ENCODE measurements at regions not wholly inside any gene's neighbourhood (a gene's known extent, or its start where the extent isn't known, plus 50 kb on each side); places are given as distances from the start of the nearest gene placed in this dataset.

DNA sequence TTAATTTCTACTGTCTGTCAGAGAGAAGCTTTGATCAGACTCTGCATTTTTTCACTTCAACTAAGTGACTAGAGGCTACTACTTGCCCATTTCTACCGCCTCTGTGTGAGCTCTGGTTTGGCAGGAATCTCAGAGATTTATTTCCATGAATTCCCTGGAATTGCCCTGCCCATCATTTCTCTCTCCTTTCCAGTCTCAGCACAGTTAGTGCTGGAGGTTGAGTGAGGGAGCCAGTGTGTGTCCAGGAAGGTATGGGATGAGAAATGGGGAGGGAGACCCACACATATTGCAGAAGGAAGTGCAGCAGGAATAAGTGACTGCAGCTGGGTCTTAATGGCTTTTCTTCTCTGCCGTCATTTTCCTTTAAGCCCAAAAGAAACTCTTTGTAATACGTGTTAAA lies 443.1 kb upstream of the ZNF462 start:
- WGBS, 2 donors = 51 to 70% methylated on average over 3 of the region's 3 CpGs

DNA sequence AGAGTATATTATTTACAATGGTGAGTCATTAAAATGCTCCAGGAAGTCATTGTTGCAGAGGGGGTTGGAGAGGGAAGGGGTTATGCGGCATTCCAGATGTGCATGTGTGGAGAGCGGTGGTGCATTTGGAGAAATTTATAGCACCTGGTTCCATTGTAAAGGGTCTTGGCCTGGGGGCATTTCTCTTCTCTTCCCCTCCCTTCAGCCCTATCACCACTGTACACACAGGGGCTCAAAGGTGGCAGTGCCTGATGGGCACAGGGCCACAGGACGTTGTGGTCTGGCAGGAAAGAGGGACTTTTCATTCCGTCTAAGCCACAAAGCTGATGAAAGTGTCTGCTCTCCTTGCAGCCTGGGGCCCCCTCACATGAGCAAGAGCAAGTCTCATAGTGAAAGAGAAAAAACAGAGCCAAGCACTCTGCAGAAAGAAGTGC lies 442.4 kb upstream of the ZNF462 start:
- H3K27me3 ChIP-seq = no peaks in the 10 kb centered on the region
- H3K4me1 ChIP-seq = no peaks in the 10 kb centered on the region
- H3K36me3 ChIP-seq = no peaks in the 10 kb centered on the region
- no peak overlapping the region for H3K4me3 ChIP-seq
- no peak overlapping the region for H3K27ac ChIP-seq
- TF ChIP-seq EP300 (IDR thresholded peaks at IDR 0.05) (no peak), POLR2A (IDR thresholded peaks at IDR 0.05) (no peak)
- TF ChIP-seq, protein P1, sequence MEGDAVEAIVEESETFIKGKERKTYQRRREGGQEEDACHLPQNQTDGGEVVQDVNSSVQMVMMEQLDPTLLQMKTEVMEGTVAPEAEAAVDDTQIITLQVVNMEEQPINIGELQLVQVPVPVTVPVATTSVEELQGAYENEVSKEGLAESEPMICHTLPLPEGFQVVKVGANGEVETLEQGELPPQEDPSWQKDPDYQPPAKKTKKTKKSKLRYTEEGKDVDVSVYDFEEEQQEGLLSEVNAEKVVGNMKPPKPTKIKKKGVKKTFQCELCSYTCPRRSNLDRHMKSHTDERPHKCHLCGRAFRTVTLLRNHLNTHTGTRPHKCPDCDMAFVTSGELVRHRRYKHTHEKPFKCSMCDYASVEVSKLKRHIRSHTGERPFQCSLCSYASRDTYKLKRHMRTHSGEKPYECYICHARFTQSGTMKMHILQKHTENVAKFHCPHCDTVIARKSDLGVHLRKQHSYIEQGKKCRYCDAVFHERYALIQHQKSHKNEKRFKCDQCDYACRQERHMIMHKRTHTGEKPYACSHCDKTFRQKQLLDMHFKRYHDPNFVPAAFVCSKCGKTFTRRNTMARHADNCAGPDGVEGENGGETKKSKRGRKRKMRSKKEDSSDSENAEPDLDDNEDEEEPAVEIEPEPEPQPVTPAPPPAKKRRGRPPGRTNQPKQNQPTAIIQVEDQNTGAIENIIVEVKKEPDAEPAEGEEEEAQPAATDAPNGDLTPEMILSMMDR (IDR thresholded peaks at IDR 0.05) = no peak
- 53 to 63% methylated on average over 4 of the region's 4 CpGs for WGBS, 2 donors
- DNase-seq (ENCODE audit: low spot score in 2 of 2) = no peak
- H3K9me3 ChIP-seq = no peaks in the 10 kb centered on the region

More for the DNA sequence above, 443.1 kb upstream of the ZNF462 start:
- no peaks in the 10 kb centered on the region for H3K9me3 ChIP-seq
- H3K36me3 ChIP-seq = no peaks in the 10 kb centered on the region
- no peak overlapping the region for H3K27ac ChIP-seq
- TF ChIP-seq EP300 (IDR thresholded peaks at IDR 0.05) (no peak), POLR2A (IDR thresholded peaks at IDR 0.05) (no peak)
- TF ChIP-seq, protein P1 (IDR thresholded peaks at IDR 0.05) = no peak
- DNase-seq (ENCODE audit: low spot score in 2 of 2) = no peak
- H3K4me3 ChIP-seq = no peak overlapping the region
- no peaks in the 10 kb centered on the region for H3K4me1 ChIP-seq
- H3K27me3 ChIP-seq = no peaks in the 10 kb centered on the region

DNA sequence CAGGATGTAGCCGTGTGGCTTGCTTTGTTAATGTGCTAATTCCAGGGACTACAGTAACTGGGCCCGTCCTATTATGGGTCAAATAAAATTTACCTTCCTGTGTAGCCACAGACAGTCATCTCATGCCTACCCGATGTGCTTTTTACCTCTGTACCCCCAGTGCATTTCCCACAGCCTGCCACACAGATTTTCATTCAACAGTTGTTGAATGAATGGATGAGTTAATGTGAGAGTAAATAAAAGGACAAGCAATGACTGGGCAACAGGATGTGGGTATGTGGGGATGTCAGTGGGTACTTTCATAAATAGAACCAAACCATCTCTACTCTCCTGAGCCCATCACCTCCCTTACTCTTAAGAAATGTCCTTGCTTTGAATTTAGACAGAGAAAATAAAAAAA lies 441.2 kb upstream of the ZNF462 start:
- H3K27ac ChIP-seq = no peak overlapping the region
- H3K27me3 ChIP-seq = no peaks in the 10 kb centered on the region
- TF ChIP-seq, protein P1 (IDR thresholded peaks at IDR 0.05) = no peak
- TF ChIP-seq EP300 (IDR thresholded peaks at IDR 0.05) (no peak), POLR2A (IDR thresholded peaks at IDR 0.05) (no peak)
- no peaks in the 10 kb centered on the region for H3K4me1 ChIP-seq
- H3K4me3 ChIP-seq = no peak overlapping the region
- H3K36me3 ChIP-seq = no peaks in the 10 kb centered on the region
- WGBS, 2 donors = 77 to 82% methylated on average over 3 of the region's 3 CpGs
- DNase-seq (ENCODE audit: low spot score in 2 of 2) = no peak
- no peaks in the 10 kb centered on the region for H3K9me3 ChIP-seq

DNA sequence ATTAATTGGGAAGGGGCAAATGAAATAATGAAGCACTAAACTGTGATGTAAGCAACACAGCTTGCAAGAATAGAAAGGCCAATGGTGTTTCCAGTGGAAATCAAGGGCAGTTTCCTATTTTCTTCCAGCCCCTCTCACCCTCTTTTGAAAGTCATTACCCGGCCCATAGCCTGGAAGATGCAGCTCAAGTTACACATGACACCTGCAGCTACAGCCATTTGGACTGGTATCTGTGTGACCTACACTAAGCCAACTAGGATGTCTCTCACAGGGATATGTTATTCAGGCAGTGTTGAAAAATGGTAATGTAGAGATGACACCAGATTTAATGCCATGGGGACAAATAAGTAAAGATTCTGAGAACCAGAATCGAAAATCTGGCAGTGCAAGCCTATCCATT lies 439.4 kb upstream of the ZNF462 start:
- Histone ChIP-seq H3K9me3 (no peaks in the 10 kb centered on the region), H3K27me3 (no peaks in the 10 kb centered on the region), H3K4me1 (no peaks in the 10 kb centered on the region), H3K4me3 (no peak overlapping the region), H3K27ac (no peak overlapping the region), H3K36me3 (no peaks in the 10 kb centered on the region)
- WGBS, 2 donors = 86 to 92% methylated on average over 2 of the region's 2 CpGs
- TF ChIP-seq, protein P1 (IDR thresholded peaks at IDR 0.05) = no peak
- no peak for TF ChIP-seq POLR2A (IDR thresholded peaks at IDR 0.05)
- no peak for TF ChIP-seq EP300 (IDR thresholded peaks at IDR 0.05)
- DNase-seq (ENCODE audit: low spot score in 2 of 2) = no peak

DNA sequence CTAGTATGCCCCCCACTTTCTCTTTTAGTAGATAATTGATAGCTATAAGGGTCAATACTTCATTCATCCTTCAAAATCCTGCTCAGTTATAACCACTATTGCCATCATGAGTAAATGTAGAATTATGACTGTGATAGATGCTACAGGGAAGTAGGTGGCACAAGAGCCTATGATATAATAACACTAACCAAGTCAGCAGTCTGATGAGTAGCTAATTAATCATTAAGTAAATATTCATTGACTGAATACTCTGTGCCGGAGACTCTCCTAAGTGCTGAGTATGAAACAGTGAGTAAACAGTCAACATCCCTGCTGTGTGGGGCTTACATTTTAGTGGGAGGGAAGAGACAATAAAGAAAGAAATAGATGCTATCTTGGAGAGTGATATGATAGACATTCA lies 430.3 kb upstream of the ZNF462 start:
- H3K36me3 ChIP-seq = no peaks in the 10 kb centered on the region
- no peak overlapping the region for H3K4me3 ChIP-seq
- TF ChIP-seq POLR2A (IDR thresholded peaks at IDR 0.05) (no peak), EP300 (IDR thresholded peaks at IDR 0.05) (no peak)
- TF ChIP-seq, protein P1 (IDR thresholded peaks at IDR 0.05) = no peak
- no peaks in the 10 kb centered on the region for H3K4me1 ChIP-seq
- H3K9me3 ChIP-seq = no peaks in the 10 kb centered on the region
- 90 to 95% methylated on average over 1 of the region's 1 CpG for WGBS, 2 donors
- no peak for DNase-seq (ENCODE audit: low spot score in 2 of 2)
- no peaks in the 10 kb centered on the region for H3K27me3 ChIP-seq
- H3K27ac ChIP-seq = no peak overlapping the region
